Fibroblast of gingiva (primary cell): ENCODE measurements at regions not wholly inside any gene's neighbourhood (a gene's known extent, or its start where the extent isn't known, plus 50 kb on each side); places are given as distances from the start of the nearest gene placed in this dataset.
A peak's percentile ranks its signal among the peaks of the same experiment; 100 is the strongest.

Source experiments
- DNase-seq: peaks from one replicate; pipeline ENCODE4 v3.0.0-alpha.2; 2011; ENCODE audit warnings: low read depth

GRCh38 chr14:22452330-22452729, 136.7 kb downstream of the DAD1 start:
- DNase-seq = no peak

- DNase-seq = no peak
Measured at GRCh38 chr14:22450266-22450665, 138.8 kb downstream of the DAD1 start.

DNA sequence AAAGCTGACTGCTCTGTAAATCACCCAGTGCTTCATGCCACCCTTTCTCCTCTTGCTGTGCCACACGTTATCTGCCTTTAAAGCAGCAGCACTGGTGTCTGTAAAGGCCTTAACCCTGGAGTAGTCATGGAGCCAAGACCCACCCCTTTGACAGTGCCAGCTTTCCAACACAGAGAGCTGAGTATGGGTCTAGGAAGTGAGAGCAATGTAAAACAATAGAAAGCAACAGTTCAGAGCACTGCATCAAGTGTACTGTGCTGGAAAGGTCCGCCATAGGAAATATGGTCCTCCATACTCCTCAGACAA, 139.5 kb downstream of the DAD1 start:
- no peak for DNase-seq

DNA sequence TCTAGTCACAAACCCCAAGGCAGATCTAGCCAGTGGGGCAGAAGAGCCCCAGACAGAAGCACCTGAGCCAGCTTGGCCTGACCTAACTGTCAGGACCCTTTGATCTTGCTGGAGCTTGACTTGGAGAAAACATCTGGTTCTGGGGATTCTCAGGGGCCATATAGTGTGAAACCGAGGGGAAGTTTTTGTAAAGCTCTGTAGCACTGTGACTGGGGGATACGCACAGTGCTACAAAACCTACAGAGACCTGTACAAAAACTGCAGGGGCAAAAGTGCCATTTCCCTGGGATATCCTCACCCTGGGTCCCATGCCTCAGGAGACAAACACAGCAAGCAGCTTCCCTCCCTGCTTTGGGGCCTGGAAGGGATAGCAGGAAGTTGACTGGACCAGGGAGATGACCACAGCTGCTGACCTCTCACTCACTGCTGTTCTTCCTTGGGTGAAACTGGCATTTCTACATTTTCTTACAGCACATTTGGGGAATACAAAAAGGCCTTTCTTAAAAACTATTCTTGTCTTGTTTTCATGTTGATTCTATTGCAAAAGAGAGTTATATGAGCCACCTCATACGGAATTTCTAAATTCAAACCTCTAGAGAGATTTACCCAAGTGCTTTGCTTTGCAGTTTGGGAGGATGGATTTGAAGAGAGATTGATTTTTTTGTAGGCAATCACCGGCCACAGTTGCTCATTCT, 140.0 kb downstream of the DAD1 start:
- DNase-seq = peak; percentile 21

- no peak for DNase-seq
Measured at GRCh38 chr14:22448035-22448904, 140.8 kb downstream of the DAD1 start.

DNA sequence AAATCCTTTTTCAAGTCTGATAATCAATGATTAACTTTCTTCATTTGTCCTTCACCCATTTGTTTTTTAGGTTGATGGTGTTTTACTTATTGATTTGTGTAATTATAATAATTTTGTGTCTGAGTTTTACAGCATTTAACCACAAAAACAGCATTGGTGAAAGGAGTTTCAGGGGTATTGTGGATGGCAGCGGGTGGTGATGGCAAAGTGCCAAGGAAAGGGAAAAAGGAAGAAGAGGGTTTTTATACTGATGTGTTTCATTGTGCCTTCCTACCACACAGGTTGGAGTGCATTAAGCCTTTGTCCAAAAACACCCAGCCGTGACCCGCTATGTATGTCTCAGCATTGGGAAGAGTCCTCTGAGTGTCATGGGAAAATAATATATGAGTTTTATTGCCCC, 150.3 kb downstream of the DAD1 start:
- no peak for DNase-seq

GRCh38 chr14:22434901-22435550, 154.0 kb downstream of the DAD1 start:
- no peak for DNase-seq

- DNase-seq = no peak
Measured at GRCh38 chr14:22434030-22434429, 155.0 kb downstream of the DAD1 start.

GRCh38 chr14:22433069-22433468, 156.0 kb downstream of the DAD1 start:
- DNase-seq = no peak

- DNase-seq = peak; percentile 83
Measured at GRCh38 chr14:22432348-22432976, 156.6 kb downstream of the DAD1 start.

DNA sequence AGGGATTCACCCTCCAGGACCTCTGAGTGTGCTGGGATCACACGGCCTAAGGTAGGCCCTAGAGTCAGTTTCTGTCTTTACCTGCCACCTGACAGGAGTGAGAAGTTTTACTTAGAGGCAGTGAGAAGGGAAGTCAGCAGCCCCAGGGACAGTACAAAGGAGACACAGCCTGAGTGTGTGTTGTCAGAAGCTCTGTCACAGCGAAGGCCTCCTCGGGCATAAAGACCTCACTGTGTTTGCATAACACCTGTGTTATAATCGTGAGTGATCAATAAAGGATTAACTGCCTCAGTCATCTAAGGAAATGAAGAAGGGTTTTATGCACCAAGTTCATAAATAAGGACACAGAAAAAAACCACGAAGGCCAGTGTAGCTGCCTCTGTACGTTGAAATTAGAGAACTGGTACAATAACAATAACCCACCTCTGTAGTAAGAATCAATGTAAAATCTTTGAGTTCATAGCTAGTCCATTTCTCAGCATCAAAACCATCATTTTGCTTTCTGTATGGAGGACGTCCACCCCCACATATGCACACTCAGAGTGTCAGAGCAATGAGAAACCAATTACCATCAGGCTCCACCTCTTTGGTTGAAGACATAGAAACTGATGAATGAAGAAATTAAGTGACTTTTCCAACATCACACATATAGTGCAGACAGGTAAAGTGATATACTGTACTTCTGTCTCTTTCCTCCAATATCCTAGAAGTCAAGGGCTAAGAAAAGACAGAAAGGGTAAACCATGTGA, 159.3 kb downstream of the DAD1 start:
- DNase-seq = no peak

DNA sequence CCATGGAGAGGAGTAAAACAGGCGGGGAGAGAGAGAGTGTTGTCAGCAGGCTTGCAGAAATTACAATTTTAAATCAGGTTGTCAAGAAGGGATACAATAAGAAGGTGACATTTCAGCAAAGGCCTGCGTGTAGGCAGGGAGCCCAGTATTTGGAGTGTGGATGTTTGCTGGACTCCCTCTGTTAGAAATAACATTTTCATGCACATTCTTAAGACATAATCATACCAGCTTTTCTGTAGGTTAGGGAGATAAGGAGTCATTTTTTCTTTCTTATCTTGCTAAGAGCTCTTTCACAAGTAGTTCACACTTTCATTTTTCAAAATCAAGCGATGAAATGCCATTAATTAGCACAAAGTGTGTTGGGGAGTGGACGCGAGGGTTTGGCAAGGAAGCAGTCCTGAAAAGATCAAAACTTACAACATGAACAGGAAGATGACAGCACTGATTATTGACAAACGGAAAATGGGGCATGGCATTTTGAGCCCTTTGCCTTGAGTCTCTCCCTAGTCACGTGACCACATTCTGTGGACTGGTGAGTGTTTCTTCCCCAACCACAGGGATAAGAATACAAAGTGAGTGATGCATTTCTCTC, 160.2 kb downstream of the DAD1 start:
- DNase-seq = no peak

- DNase-seq = peak; percentile 56
Measured at GRCh38 chr14:22427771-22428231, 161.2 kb downstream of the DAD1 start.

DNA sequence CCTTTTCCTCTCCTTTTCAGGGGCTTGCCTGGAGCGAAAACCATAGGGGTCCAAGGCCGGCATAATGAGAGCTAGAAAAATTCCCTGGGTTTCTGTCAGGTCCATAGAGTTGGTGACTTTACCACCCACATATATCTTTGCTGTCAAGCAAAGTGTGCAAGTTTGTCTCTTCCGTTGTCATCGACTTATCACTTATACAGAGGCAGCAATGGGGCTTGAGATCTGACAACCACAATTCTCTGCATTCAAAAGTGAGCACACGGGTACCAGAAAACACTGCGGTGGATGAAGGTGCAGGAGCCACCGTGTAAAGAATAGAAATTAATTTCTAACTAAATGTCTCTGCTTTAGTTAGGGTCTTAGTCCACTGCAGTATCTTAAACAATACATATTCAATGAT, 162.3 kb downstream of the DAD1 start:
- no peak for DNase-seq

GRCh38 chr14:22423958-22424357, 165.1 kb downstream of the DAD1 start:
- no peak for DNase-seq

GRCh38 chr14:22422238-22422637, 166.8 kb downstream of the DAD1 start:
- DNase-seq = no peak

DNA sequence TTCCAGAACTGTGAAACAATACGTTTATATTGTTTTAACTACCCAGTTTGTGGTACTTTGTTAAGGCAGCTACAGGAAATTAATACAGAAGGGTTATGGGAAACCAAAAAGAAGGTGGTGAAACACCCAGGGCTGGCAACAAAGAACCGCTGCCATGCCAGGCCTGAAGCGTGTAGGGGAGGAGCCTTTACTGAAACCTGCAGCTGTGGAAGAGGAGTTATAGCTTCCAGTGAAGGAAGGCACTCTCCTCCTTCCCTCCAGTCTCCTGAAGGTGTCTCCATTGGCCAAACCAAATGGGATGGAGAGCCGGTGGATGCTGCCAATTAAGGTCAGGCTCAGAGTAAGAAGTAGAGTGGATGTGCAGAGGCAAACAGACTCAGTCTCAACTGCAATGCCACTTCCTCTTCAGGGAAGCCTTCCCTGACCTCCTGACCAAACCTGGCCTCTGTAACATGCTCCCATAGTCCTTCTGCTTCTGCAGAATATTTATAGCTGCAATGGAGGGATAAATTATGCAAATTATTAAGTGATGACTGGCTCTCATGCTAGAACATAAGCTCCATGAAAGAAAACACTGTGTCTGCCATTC, 168.3 kb downstream of the DAD1 start:
- no peak for DNase-seq

GRCh38 chr14:22419620-22420019, 169.4 kb downstream of the DAD1 start:
- DNase-seq = no peak

- DNase-seq = no peak
Measured at GRCh38 chr14:22418631-22419030, 170.4 kb downstream of the DAD1 start.

DNA sequence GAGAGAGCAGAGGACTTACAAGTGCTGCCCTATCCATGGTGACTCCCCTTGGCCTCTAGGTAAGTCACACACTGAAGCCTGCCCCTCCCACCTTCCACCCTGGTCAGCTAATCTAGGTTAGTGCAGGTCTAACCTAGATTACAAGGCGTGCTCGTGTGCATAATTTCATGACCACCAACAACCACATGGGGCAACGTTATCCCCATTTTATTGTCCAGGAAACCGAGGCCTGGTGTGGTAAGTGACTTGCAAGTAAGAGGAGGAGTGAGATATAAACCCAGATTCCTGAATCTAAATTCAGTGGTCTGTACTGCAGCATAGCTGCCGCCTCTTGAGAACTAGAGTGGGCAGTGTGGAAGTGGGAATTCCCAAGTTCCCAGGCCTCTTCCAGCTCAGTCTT, 171.1 kb downstream of the DAD1 start:
- no peak for DNase-seq

GRCh38 chr14:22416193-22416592, 172.8 kb downstream of the DAD1 start:
- no peak for DNase-seq
